Naive thymus-derived CD8-positive, alpha-beta T cell (primary cell): ENCODE measurements at regions not wholly inside any gene's neighbourhood (a gene's known extent, or its start where the extent isn't known, plus 50 kb on each side); places are given as distances from the start of the nearest gene placed in this dataset.
A peak's percentile ranks its signal among the peaks of the same experiment; 100 is the strongest.

Source experiments
- ATAC-seq, 2 donors: fragments of 150-1000 bp; cut with Tn5 transposase in 1 of 2; sonication (Bioruptor Pico), chemical (Tn5 transposase) in 1 of 2; 1 replicate in 1 of 2; 2 replicates in 1 of 2; pipeline ENCODE4 v1.10.0; 2021; ENCODE audit warnings: mild to moderate bottlenecking in 2 of 2, moderate library complexity in 2 of 2
- POLR2A ChIA-PET: fragments of 350-600 bp; sonication (Branson Sonifier 250); formaldehyde crosslinking; loops from one replicate; lab custom pipeline; 2021; ENCODE audit warnings: antibody characterized with exemption; lab: Charles Lee
- DNase-seq, 10 donors: peaks; one replicate each; pipeline versions ENCODE4 v3.0.0 to v3.0.0-alpha.2; 2020 to 2022
- H3K27ac Mint-ChIP-seq, 10 donors: one replicate each; pipeline ENCODE4 v1.8.0; 2020 to 2022; ENCODE audit warnings: mild to moderate bottlenecking in 10 of 10, mixed read lengths in 10 of 10, moderate library complexity in 4 of 10, inconsistent platforms in 1 of 10
- H3K27me3 Mint-ChIP-seq, 5 donors: one replicate each; pipeline ENCODE4 v1.8.0; 2021 to 2022; ENCODE audit warnings: mixed read lengths in 5 of 5
- H3K36me3 Mint-ChIP-seq, 3 donors: one replicate each; pipeline ENCODE4 v1.8.0; 2020 to 2022; ENCODE audit warnings: mixed read lengths in 3 of 3, mild to moderate bottlenecking in 2 of 3, inconsistent platforms in 1 of 3
- H3K4me1 Mint-ChIP-seq, 4 donors: one replicate each; pipeline ENCODE4 v1.8.0; 2021 to 2022; ENCODE audit warnings: mixed read lengths in 4 of 4
- H3K4me3 Mint-ChIP-seq, 10 donors: one replicate each; pipeline ENCODE4 v1.8.0; 2020 to 2022; ENCODE audit warnings: mild to moderate bottlenecking in 10 of 10, mixed read lengths in 10 of 10, moderate library complexity in 6 of 10, inconsistent platforms in 1 of 10
- H3K9me3 Mint-ChIP-seq, 9 donors: one replicate each; pipeline ENCODE4 v1.8.0; 2020 to 2022; ENCODE audit warnings: mixed read lengths in 9 of 9, mild to moderate bottlenecking in 3 of 9, inconsistent platforms in 1 of 9, moderate library complexity in 1 of 9

DNA sequence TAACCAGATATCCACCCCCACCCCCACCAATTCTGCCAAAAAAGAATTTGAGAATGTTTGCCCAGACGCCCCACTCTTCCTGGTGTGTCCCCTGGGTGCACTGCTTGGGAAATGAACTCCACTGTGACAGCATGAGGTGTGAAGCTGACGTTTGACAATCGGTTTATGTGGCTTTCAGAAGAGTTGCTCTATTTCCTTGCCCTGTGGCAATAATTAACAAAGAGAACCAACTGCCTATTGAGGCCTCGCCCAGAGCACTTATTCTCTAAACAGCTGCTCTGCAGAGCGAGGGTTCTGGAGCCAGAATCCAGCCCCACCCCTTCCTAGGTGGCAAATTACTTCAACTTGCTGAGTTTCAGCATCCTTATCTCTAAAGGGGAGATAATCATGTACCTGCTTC lies 115.8 kb upstream of the SIX3 start:
- Mint-ChIP-seq H3K36me3 (no peaks in the 10 kb centered on the region), H3K27me3 (peaks cover 4 to 29% (median 15%) of the 10 kb centered on the region in 5 donors), H3K9me3 (no peaks in the 10 kb centered on the region), H3K27ac (no peak overlapping the region), H3K4me1 (no peaks in the 10 kb centered on the region), H3K4me3 (no peak overlapping the region)
- ATAC-seq (no peak), DNase-seq (no peak)
- POLR2A ChIA-PET = no interaction called here

- DNase-seq (no peak), ATAC-seq (no peak)
- Mint-ChIP-seq H3K27ac (no peak overlapping the region), H3K4me3 (no peak overlapping the region), H3K27me3 (peaks cover 0 to 21% (median 10%) of the 10 kb centered on the region in 5 donors), H3K9me3 (no peaks in the 10 kb centered on the region), H3K4me1 (no peaks in the 10 kb centered on the region), H3K36me3 (no peaks in the 10 kb centered on the region)
- POLR2A ChIA-PET = no interaction called here
These were observed 114.9 kb upstream of the SIX3 start for GRCh38 chr2:44826601-44827000.

DNA sequence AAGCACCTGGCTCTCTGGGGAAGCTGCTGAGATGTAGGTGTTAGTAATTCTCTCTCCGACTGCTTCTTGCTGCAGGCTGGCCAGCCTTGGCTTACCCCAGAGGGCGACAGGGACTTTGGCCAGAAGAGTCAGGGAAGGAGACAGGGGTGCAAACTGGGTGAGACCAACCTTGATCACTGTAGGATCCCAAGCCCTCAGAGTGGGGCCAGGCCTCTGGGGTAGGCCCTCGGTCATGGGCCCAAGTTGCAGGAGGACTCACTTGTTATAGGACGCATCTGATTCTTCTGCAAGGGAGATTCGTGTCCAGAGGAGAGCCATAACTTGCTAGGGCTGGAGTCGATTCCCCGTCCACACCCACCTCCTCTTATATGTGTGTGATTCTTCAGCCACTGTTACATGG lies 111.7 kb upstream of the SIX3 start:
- no peak overlapping the region for H3K27ac Mint-ChIP-seq
- POLR2A ChIA-PET = no interaction called here
- ATAC-seq (no peak), DNase-seq (no peak)
- H3K4me3 Mint-ChIP-seq = no peak overlapping the region
- peaks cover 0 to 8% (median 0%) of the 10 kb centered on the region in 9 donors for H3K9me3 Mint-ChIP-seq
- H3K36me3 Mint-ChIP-seq = no peaks in the 10 kb centered on the region
- H3K4me1 Mint-ChIP-seq = no peaks in the 10 kb centered on the region
- H3K27me3 Mint-ChIP-seq = peaks cover 0 to 21% (median 10%) of the 10 kb centered on the region in 5 donors

GRCh38 chr2:44833171-44834069 lies 108.1 kb upstream of the SIX3 start:
- POLR2A ChIA-PET = no interaction called here
- Mint-ChIP-seq H3K27ac (peak overlapping the region in 1 of 10 donors; percentile 16), H3K9me3 (peaks cover 0 to 8% (median 0%) of the 10 kb centered on the region in 9 donors), H3K4me3 (no peak overlapping the region), H3K4me1 (no peaks in the 10 kb centered on the region), H3K36me3 (no peaks in the 10 kb centered on the region), H3K27me3 (peaks cover 0 to 20% (median 8%) of the 10 kb centered on the region in 5 donors)
- DNase-seq = no peak
- ATAC-seq = no peak

DNA sequence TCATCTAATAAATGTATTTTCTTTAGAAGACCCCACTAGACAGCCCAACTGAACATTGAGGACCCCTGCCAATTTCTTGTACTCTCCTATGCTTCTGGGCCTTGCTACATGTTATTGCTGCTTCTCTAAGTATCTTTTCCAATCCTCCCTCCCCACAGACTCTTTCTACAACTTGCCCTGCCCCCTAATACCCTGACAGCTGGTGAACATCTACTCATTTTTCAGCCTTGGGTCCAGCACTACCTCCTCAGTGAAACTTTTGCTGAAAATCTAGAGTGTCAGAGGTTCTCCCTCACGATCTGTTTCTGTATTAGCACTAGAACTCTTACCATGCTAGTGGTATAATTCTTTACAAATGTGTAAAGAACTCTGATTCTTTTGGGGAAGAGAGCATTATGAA lies 106.8 kb upstream of the SIX3 start:
- H3K4me3 Mint-ChIP-seq = no peak overlapping the region
- H3K36me3 Mint-ChIP-seq = no peaks in the 10 kb centered on the region
- peaks cover 0 to 8% (median 0%) of the 10 kb centered on the region in 9 donors for H3K9me3 Mint-ChIP-seq
- POLR2A ChIA-PET = no interaction called here
- H3K4me1 Mint-ChIP-seq = no peaks in the 10 kb centered on the region
- no peak overlapping the region for H3K27ac Mint-ChIP-seq
- DNase-seq (no peak), ATAC-seq (no peak)
- H3K27me3 Mint-ChIP-seq = peaks cover 0 to 13% (median 2%) of the 10 kb centered on the region in 5 donors

GRCh38 chr2:44836174-44836573 lies 105.3 kb upstream of the SIX3 start:
- H3K27ac Mint-ChIP-seq = no peak overlapping the region
- no peak overlapping the region for H3K4me3 Mint-ChIP-seq
- H3K4me1 Mint-ChIP-seq = no peaks in the 10 kb centered on the region
- H3K9me3 Mint-ChIP-seq = peaks cover 0 to 8% (median 0%) of the 10 kb centered on the region in 9 donors
- no peak for ATAC-seq
- no peak for DNase-seq
- POLR2A ChIA-PET = no interaction called here
- peaks cover 0 to 10% (median 3%) of the 10 kb centered on the region in 5 donors for H3K27me3 Mint-ChIP-seq
- no peaks in the 10 kb centered on the region for H3K36me3 Mint-ChIP-seq

DNA sequence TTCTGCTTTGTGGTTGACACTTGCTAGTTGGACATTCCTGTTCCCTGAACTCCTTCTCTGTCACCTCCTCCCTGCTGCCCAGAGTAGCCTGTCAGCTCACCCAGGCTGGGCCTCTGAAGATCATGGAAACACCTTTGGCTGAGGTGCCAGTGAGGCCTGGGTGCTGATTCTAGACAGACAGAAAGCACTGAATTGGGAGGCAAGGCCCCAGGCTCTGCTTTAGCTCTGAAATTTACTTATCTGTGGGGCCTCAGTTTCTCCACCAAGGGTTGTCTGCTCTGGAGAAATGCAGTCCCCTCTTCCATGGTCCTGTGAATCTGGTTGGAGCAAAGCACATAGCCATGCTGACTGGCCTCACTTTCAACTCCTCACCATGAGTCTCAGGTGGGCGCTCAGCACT lies 104.6 kb upstream of the SIX3 start:
- H3K4me1 Mint-ChIP-seq = no peaks in the 10 kb centered on the region
- ATAC-seq (no peak), DNase-seq (no peak)
- no peak overlapping the region for H3K27ac Mint-ChIP-seq
- peaks cover 0 to 10% (median 4%) of the 10 kb centered on the region in 5 donors for H3K27me3 Mint-ChIP-seq
- POLR2A ChIA-PET = interaction anchor here (0.6 kb wide), 1 partner anchor 784 kb away, joined by 3 read pairs; no protein-coding TSS in a partner anchor
- H3K4me3 Mint-ChIP-seq = no peak overlapping the region
- H3K36me3 Mint-ChIP-seq = no peaks in the 10 kb centered on the region
- peaks cover 0 to 8% (median 0%) of the 10 kb centered on the region in 9 donors for H3K9me3 Mint-ChIP-seq

GRCh38 chr2:44838116-44838790 lies 103.2 kb upstream of the SIX3 start:
- H3K9me3 Mint-ChIP-seq = peaks cover 0 to 7% (median 0%) of the 10 kb centered on the region in 9 donors
- no peak overlapping the region for H3K27ac Mint-ChIP-seq
- POLR2A ChIA-PET = no interaction called here
- peaks cover 0 to 10% (median 7%) of the 10 kb centered on the region in 5 donors for H3K27me3 Mint-ChIP-seq
- ATAC-seq (no peak), DNase-seq (no peak)
- H3K4me3 Mint-ChIP-seq = no peak overlapping the region
- no peaks in the 10 kb centered on the region for H3K36me3 Mint-ChIP-seq
- H3K4me1 Mint-ChIP-seq = no peaks in the 10 kb centered on the region

DNA sequence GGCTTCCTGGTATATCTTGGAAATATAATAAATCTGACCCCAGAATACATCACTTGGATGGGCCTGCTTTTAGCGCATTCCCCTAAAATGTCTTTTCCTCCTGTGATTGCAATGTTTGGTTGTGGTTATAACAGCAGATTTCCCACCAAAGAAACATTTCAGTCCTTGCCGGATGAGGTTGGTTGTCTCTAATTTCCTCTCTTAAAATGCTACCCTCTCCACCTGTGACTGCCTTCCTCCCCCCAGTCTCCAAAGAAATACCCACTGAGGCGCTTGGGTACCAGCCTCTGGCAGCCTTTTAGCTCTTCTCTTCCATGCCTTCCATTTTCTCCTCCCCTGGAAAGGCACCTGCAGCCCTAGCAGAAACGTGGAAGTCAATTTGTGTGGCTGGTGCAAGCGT lies 102.1 kb upstream of the SIX3 start:
- peaks cover 0 to 3% (median 0%) of the 10 kb centered on the region in 9 donors for H3K9me3 Mint-ChIP-seq
- peaks cover 0 to 12% (median 11%) of the 10 kb centered on the region in 5 donors for H3K27me3 Mint-ChIP-seq

DNA sequence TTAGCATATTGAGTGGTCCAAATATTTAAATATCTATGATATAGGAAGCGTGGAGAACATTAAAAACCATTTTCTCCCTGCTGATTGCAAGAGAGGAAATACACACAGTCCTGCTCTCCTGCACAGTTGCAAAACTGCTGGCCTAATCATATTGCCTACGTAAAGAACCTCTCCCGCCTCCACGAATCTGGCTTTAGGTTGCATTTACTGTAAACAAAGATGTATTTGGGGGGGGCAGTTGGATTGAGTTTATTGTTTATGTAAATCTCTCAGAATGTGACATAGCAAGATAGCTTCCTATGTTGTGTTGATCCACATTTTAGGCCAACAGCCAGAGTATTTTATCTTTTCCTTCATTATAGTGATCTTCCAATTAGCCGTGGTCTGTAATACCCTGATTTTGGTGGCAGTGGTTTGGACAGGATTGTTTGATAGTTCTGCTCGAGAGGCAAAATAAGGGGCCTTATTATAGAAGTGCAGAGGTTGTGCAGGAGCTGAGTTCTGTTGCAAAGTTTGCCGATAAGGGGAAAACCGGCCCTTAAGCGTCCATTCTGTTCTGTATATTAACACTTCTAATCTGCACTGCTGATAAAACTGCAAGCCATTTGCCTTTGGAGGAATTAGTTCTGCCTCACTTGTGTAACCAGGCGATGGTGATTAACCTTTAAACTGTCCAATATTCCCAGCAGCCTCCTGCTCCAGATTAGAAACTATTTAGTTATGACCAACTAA lies 101.6 kb upstream of the SIX3 start:
- no peak for DNase-seq
- no peak overlapping the region for H3K4me3 Mint-ChIP-seq
- no peaks in the 10 kb centered on the region for H3K9me3 Mint-ChIP-seq
- no peaks in the 10 kb centered on the region for H3K4me1 Mint-ChIP-seq
- H3K36me3 Mint-ChIP-seq = no peaks in the 10 kb centered on the region
- H3K27ac Mint-ChIP-seq = no peak overlapping the region
- POLR2A ChIA-PET = no interaction called here
- H3K27me3 Mint-ChIP-seq = peaks cover 3 to 18% (median 15%) of the 10 kb centered on the region in 5 donors
- ATAC-seq = no peak

More for the DNA sequence above, 102.1 kb upstream of the SIX3 start:
- H3K36me3 Mint-ChIP-seq = no peaks in the 10 kb centered on the region
- H3K27ac Mint-ChIP-seq = no peak overlapping the region
- no peaks in the 10 kb centered on the region for H3K4me1 Mint-ChIP-seq
- DNase-seq (no peak), ATAC-seq (no peak)
- POLR2A ChIA-PET = no interaction called here
- H3K4me3 Mint-ChIP-seq = no peak overlapping the region

GRCh38 chr2:44840503-44840850 lies 101.0 kb upstream of the SIX3 start:
- H3K4me1 Mint-ChIP-seq = no peaks in the 10 kb centered on the region
- H3K27me3 Mint-ChIP-seq = peaks cover 3 to 23% (median 16%) of the 10 kb centered on the region in 5 donors
- no peaks in the 10 kb centered on the region for H3K36me3 Mint-ChIP-seq
- H3K4me3 Mint-ChIP-seq = no peak overlapping the region
- DNase-seq = no peak
- H3K9me3 Mint-ChIP-seq = no peaks in the 10 kb centered on the region
- POLR2A ChIA-PET = no interaction called here
- H3K27ac Mint-ChIP-seq = no peak overlapping the region
- no peak for ATAC-seq

GRCh38 chr2:44843086-44843485 lies 98.4 kb upstream of the SIX3 start:
- ATAC-seq (no peak), DNase-seq (no peak)
- Mint-ChIP-seq H3K9me3 (no peaks in the 10 kb centered on the region), H3K36me3 (no peaks in the 10 kb centered on the region), H3K4me3 (no peak overlapping the region), H3K4me1 (peaks cover 0 to under 1% (median under 1%) of the 10 kb centered on the region in 4 donors), H3K27me3 (peaks cover 8 to 37% (median 25%) of the 10 kb centered on the region in 5 donors), H3K27ac (no peak overlapping the region)
- POLR2A ChIA-PET = no interaction called here
